Nephron (organoid): ENCODE measurements at regions not wholly inside any gene's neighbourhood (a gene's known extent, or its start where the extent isn't known, plus 50 kb on each side); places are given as distances from the start of the nearest gene placed in this dataset.
"Not testable (repeated sequence)": the region's sequence is repeated elsewhere in the genome, so short reads cannot be mapped to it uniquely, and the experiment has no call there.

Experiments
- H3K27ac Mint-ChIP-seq, 3 experiments: 2 replicates each; pipeline ENCODE4 v1.8.0; 2020; ENCODE audit warnings: mixed read lengths in 3 of 3, mild to moderate bottlenecking in 2 of 3, moderate library complexity in 1 of 3
- H3K27me3 Mint-ChIP-seq: 2 replicates; pipeline ENCODE4 v1.8.0; 2021; ENCODE audit warnings: low read depth, mild to moderate bottlenecking, moderate library complexity, mixed read lengths
- H3K36me3 Mint-ChIP-seq: 2 replicates; pipeline ENCODE4 v1.8.0; 2020; ENCODE audit warnings: low read depth, mixed read lengths
- H3K4me1 Mint-ChIP-seq: 2 replicates; pipeline ENCODE4 v1.8.0; 2020; ENCODE audit warnings: mixed read lengths
- H3K4me3 Mint-ChIP-seq, 3 experiments: 2 replicates each; pipeline ENCODE4 v1.8.0; 2020; ENCODE audit warnings: mild to moderate bottlenecking in 3 of 3, mixed read lengths in 3 of 3, moderate library complexity in 2 of 3
- H3K9me3 Mint-ChIP-seq: 2 replicates; pipeline ENCODE4 v1.8.0; 2020; ENCODE audit warnings: mixed read lengths
- TF ChIP-seq, protein P1 (sequence below), 3 experiments: fragments of 200-600 bp; sonication (generic); IDR thresholded peaks; one replicate each; pipeline ENCODE4 v1.5.0; 2021; ENCODE audit warnings: antibody characterized with exemption in 3 of 3; ENCODE audit not compliant: unreplicated experiment in 3 of 3

DNA sequence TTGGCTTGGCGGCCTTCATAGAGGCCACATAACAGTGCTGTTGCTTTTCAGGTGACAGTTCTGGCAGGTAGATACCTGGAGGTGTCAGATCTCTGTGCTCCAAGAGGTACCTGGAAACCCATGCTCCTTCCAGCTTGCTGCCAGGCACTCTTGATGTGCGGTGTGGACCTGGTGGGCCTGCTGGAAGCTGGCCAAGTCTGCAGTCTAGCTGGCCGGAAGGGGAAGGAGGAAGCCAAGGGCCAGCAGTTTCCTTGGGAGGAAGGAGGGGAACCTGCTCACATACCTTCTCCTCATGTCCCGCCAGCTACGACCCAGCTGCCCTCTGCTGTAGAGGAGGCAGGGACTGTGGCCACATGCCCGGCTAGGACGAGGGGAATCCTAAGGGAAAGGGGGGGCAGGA, 166.4 kb upstream of the AJAP1 start:
- H3K27ac Mint-ChIP-seq, result no peak overlapping the region
- TF ChIP-seq, protein P1, sequence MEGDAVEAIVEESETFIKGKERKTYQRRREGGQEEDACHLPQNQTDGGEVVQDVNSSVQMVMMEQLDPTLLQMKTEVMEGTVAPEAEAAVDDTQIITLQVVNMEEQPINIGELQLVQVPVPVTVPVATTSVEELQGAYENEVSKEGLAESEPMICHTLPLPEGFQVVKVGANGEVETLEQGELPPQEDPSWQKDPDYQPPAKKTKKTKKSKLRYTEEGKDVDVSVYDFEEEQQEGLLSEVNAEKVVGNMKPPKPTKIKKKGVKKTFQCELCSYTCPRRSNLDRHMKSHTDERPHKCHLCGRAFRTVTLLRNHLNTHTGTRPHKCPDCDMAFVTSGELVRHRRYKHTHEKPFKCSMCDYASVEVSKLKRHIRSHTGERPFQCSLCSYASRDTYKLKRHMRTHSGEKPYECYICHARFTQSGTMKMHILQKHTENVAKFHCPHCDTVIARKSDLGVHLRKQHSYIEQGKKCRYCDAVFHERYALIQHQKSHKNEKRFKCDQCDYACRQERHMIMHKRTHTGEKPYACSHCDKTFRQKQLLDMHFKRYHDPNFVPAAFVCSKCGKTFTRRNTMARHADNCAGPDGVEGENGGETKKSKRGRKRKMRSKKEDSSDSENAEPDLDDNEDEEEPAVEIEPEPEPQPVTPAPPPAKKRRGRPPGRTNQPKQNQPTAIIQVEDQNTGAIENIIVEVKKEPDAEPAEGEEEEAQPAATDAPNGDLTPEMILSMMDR (IDR thresholded peaks at IDR 0.05; ENCODE audit: unreplicated experiment in 3 of 3), result no peak

DNA sequence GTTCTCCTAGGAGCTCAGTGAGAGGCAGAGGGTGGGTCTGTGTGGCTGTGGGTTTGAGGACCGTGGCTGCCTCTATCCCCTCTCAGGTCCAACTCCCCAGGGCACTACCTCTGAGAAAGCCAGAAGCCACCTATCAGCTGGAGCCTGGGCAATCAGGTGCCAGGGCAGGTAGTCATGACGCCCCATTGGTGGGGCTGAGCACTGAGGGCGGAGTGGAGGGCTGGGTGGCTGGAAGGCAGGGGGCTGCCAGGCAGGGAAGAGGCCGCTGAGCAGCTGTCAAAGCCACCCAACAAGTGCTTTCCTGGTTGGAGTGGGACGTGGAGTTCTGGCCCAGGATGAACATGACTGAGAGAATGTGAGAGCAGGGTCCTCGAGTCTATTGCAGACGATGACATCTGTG, 164.9 kb upstream of the AJAP1 start:
- H3K36me3 Mint-ChIP-seq, result no peaks in the 10 kb centered on the region
- H3K27me3 Mint-ChIP-seq, result peaks cover 21% of the 10 kb centered on the region
- no peaks in the 10 kb centered on the region for H3K4me1 Mint-ChIP-seq
- H3K4me3 Mint-ChIP-seq, result no peak overlapping the region
- no peaks in the 10 kb centered on the region for H3K9me3 Mint-ChIP-seq
- H3K27ac Mint-ChIP-seq, result no peak overlapping the region
- TF ChIP-seq, protein P1 (IDR thresholded peaks at IDR 0.05; ENCODE audit: unreplicated experiment in 3 of 3), result no peak

More for the DNA sequence above, 166.4 kb upstream of the AJAP1 start:
- Mint-ChIP-seq H3K4me3 (no peak overlapping the region), H3K4me1 (peaks cover 11% of the 10 kb centered on the region), H3K27me3 (peaks cover 21% of the 10 kb centered on the region), H3K36me3 (no peaks in the 10 kb centered on the region), H3K9me3 (no peaks in the 10 kb centered on the region)

DNA sequence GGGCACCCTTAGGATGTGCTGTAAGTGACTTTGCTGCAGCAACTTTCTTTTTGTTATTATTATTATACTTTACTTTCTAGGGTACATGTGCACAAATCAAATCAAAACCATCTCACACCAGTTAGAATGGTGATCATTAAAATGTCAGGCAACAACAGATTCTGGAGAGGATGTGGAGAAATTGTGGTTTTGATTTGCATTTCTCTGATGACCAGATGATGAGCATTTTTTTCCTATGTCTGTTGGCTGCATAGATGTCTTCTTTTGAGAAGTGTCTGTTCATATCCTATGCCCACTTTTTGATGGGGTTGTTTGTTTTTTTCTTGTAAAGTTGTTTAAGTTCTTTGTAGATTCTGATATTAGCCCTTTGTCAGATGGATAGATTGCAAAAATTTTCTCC, 164.4 kb upstream of the AJAP1 start:
- H3K36me3 Mint-ChIP-seq, result not testable (repeated sequence)

DNA sequence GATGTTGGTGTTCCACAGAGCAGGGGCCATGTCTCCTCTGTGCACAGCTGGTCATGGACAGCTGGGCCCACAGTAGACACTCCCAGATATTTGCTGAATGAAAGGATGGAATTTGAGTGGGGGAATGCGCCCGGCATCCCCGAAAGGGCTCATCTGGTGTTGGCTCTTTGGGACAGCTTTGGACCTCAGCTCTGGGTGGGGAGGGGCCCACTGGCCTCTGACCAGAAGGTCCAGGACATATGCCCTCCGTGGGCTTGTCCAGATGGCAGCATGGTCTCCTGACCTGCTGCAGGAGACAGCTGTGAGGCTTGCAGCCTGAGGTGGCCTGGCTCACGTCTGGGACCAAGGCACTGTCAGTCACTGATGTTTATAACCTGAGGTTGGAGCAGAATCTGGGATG, 160.4 kb upstream of the AJAP1 start:
- Mint-ChIP-seq H3K27ac (no peak overlapping the region), H3K9me3 (no peaks in the 10 kb centered on the region), H3K4me1 (no peaks in the 10 kb centered on the region), H3K27me3 (peaks cover 7% of the 10 kb centered on the region), H3K4me3 (no peak overlapping the region), H3K36me3 (no peaks in the 10 kb centered on the region)
- TF ChIP-seq, protein P1 (IDR thresholded peaks at IDR 0.05; ENCODE audit: unreplicated experiment in 3 of 3), result no peak

More for the DNA sequence above, 164.4 kb upstream of the AJAP1 start:
- H3K27ac Mint-ChIP-seq, H3K4me1 Mint-ChIP-seq, H3K4me3 Mint-ChIP-seq, H3K9me3 Mint-ChIP-seq: not testable (repeated sequence)
- H3K27me3 Mint-ChIP-seq, result peaks cover 21% of the 10 kb centered on the region

DNA sequence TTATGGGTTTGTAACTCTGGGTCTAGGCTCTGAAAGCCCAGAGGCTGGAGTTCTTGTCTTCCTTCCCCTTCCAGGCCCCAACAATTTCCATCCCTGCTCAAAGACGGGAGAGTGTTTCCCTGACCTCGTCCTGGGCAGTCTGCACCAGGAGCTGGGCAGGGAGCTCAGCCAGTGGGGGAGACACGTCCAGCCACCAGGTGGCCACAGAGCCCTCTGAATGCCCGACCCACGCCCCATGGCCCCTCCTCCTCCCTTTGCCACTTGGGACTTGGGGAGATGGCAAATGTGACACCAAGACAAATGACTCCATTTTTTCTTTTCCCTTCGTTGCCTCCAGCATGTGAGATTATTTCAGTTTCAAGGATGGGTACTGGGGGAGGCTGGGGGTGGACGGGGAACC, 159.9 kb upstream of the AJAP1 start:
- Mint-ChIP-seq H3K36me3 (no peaks in the 10 kb centered on the region), H3K27ac (no peak overlapping the region), H3K4me1 (no peaks in the 10 kb centered on the region), H3K27me3 (peaks cover 4% of the 10 kb centered on the region), H3K4me3 (no peak overlapping the region), H3K9me3 (no peaks in the 10 kb centered on the region)
- TF ChIP-seq, protein P1 (IDR thresholded peaks at IDR 0.05; ENCODE audit: unreplicated experiment in 3 of 3), result no peak

DNA sequence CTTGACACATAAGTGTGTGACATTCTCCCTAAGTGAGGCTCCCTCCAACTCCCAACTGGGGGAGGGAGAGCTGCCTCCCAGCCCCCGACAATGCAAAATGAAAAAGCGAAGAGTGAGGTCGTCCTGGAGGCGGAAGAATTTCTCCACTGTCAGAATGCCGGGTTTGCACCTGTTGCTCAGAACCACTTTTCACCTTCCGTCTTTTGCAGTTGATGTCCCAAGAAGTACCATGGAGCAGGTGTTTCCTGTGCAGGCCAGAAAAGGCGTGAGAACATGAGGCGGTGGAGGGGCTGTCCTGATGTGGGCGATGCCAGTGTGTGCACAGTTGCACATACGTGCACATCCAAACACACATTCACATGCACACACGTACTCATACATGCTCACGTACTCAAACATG, 158.6 kb upstream of the AJAP1 start:
- H3K4me1 Mint-ChIP-seq, result no peaks in the 10 kb centered on the region
- TF ChIP-seq, protein P1 (IDR thresholded peaks at IDR 0.05; ENCODE audit: unreplicated experiment in 3 of 3), result no peak
- H3K27me3 Mint-ChIP-seq, result peaks cover 5% of the 10 kb centered on the region
- H3K9me3 Mint-ChIP-seq, result no peaks in the 10 kb centered on the region
- no peak overlapping the region for H3K27ac Mint-ChIP-seq
- H3K4me3 Mint-ChIP-seq, result no peak overlapping the region
- no peaks in the 10 kb centered on the region for H3K36me3 Mint-ChIP-seq
